HL-60/S4 treated with retinoic acid at 250 ng/mL for 4 days and 3 days (cell line): ENCODE measurements at regions not wholly inside any gene's neighbourhood (a gene's known extent, or its start where the extent isn't known, plus 50 kb on each side); places are given as distances from the start of the nearest gene placed in this dataset.

Experiments
- in situ Hi-C: fragments of 300-500 bp; cut with MboI; formaldehyde crosslinking; loops from 2 replicates; pipeline ENCODE4 v1.7.0; 2022; ENCODE audit warnings: low sequenced_read_pairs

- in situ Hi-C loops = no loop called here
These were observed 162.4 kb upstream of the ZBED5 start for GRCh38 chr11:11020219-11020726.

GRCh38 chr11:11016943-11017342, 159.1 kb upstream of the ZBED5 start:
- in situ Hi-C loops = no loop called here

GRCh38 chr11:11016068-11016467, 158.2 kb upstream of the ZBED5 start:
- in situ Hi-C loops = no loop called here

- in situ Hi-C loops = no loop called here
These were observed 153.8 kb upstream of the ZBED5 start for GRCh38 chr11:11011617-11012016.

- in situ Hi-C loops = no loop called here
These were observed 152.8 kb upstream of the ZBED5 start for GRCh38 chr11:11010624-11011127.

- in situ Hi-C loops = no loop called here
These were observed 151.3 kb upstream of the ZBED5 start for GRCh38 chr11:11009179-11009578.

- in situ Hi-C loops = no loop called here
These were observed 146.2 kb upstream of the ZBED5 start for GRCh38 chr11:11004069-11004468.

GRCh38 chr11:11003226-11003625, 145.4 kb upstream of the ZBED5 start:
- in situ Hi-C loops = no loop called here

- in situ Hi-C loops = no loop called here
These were observed 142.9 kb upstream of the ZBED5 start for GRCh38 chr11:11000579-11001283.

GRCh38 chr11:10998674-10999073, 140.8 kb upstream of the ZBED5 start:
- in situ Hi-C loops = no loop called here

- in situ Hi-C loops = no loop called here
These were observed 138.8 kb upstream of the ZBED5 start for GRCh38 chr11:10996678-10997077.

- in situ Hi-C loops = no loop called here
These were observed 135.8 kb upstream of the ZBED5 start for GRCh38 chr11:10993640-10994039.

GRCh38 chr11:10993186-10993585, 135.3 kb upstream of the ZBED5 start:
- in situ Hi-C loops = no loop called here

- in situ Hi-C loops = no loop called here
These were observed 133.5 kb upstream of the ZBED5 start for GRCh38 chr11:10991393-10991792.

- in situ Hi-C loops = no loop called here
These were observed 132.9 kb upstream of the ZBED5 start for GRCh38 chr11:10990637-10991193.

- in situ Hi-C loops = no loop called here
These were observed 132.3 kb upstream of the ZBED5 start for GRCh38 chr11:10990160-10990559.

GRCh38 chr11:10986006-10986405, 128.2 kb upstream of the ZBED5 start:
- in situ Hi-C loops = no loop called here

- in situ Hi-C loops = no loop called here
These were observed 126.9 kb upstream of the ZBED5 start for GRCh38 chr11:10984742-10985141.

GRCh38 chr11:10984250-10984649, 126.4 kb upstream of the ZBED5 start:
- in situ Hi-C loops = no loop called here

- in situ Hi-C loops = no loop called here
These were observed 125.1 kb upstream of the ZBED5 start for GRCh38 chr11:10982704-10983510.

- in situ Hi-C loops = no loop called here
These were observed 121.7 kb upstream of the ZBED5 start for GRCh38 chr11:10979529-10979928.

GRCh38 chr11:10978198-10978597, 120.3 kb upstream of the ZBED5 start:
- in situ Hi-C loops = no loop called here
